Sigmoid colon (tissue), 6 donors: ENCODE measurements at regions not wholly inside any gene's neighbourhood (a gene's known extent, or its start where the extent isn't known, plus 50 kb on each side); places are given as distances from the start of the nearest gene placed in this dataset.
A peak's percentile ranks its signal among the peaks of the same experiment; 100 is the strongest.

Experiments used
- DNase-seq: peaks from one replicate; pipeline ENCODE4 v3.0.0-alpha.2; 2019
- H3K27ac ChIP-seq, 4 donors: fragments of 200-600 bp; sonication (generic); one replicate each; pipeline ENCODE4 v1.5.1; 2016 to 2019; ENCODE audit warnings: mild to moderate bottlenecking in 1 of 4
- H3K27me3 ChIP-seq, 3 donors: fragments of 200-600 bp; sonication (generic); one replicate each; pipeline ENCODE4 v1.5.1; 2019; ENCODE audit warnings: mild to moderate bottlenecking in 1 of 3
- H3K36me3 ChIP-seq, 4 donors: fragments of 200-600 bp; sonication (generic); one replicate each; pipeline ENCODE4 v1.5.1; 2016 to 2019
- H3K4me1 ChIP-seq, 4 donors: fragments of 200-600 bp; sonication (generic); one replicate each; pipeline ENCODE4 v1.5.1; 2017 to 2019
- H3K4me3 ChIP-seq, 4 donors: fragments of 200-600 bp; sonication (generic); one replicate each; pipeline ENCODE4 v1.5.1; 2017 to 2019; ENCODE audit warnings: mild to moderate bottlenecking in 2 of 4, moderate library complexity in 1 of 4
- H3K9me3 ChIP-seq, 4 donors: fragments of 200-600 bp in 3 of 4; sonication (generic) in 3 of 4; one replicate each; pipeline versions ENCODE4 v1.5.1 to v1.6.1; 2013 to 2019
- EP300 ChIP-seq, 4 donors: sonication (generic); formaldehyde crosslinking; IDR thresholded peaks; one replicate each; pipeline ENCODE4 v1.6.1; 2017; ENCODE audit warnings: antibody characterized with exemption in 4 of 4
- POLR2A ChIP-seq, 2 donors: fragments of 450-650 bp; IDR thresholded peaks; one replicate each; pipeline ENCODE4 v1.6.1; 2016; ENCODE audit warnings: antibody characterized with exemption in 2 of 2, mild to moderate bottlenecking in 2 of 2, moderate library complexity in 2 of 2
- POLR2AphosphoS5 ChIP-seq, 4 donors: sonication (generic); formaldehyde crosslinking; IDR thresholded peaks; one replicate each; pipeline ENCODE4 v1.6.1; 2017; ENCODE audit warnings: antibody characterized with exemption in 4 of 4
- WGBS, 2 donors: extraction: QIAGEN DNeasy Blood & Tissue Kit; methylation state at CpG; one replicate each; pipeline ENCODE4 v1.1.7; 2013; 5-methylcytosine and 5-hydroxymethylcytosine counted together
- intact Hi-C: fragments of 100-400 bp; cut with DNase I; formaldehyde crosslinking; loops from one replicate; pipeline ENCODE4 v1.15.1; 2023
- TF ChIP-seq, protein P1 (sequence below), 4 experiments: fragments of 450-650 bp in 3 of 4; fragments of 200-600 bp in 1 of 4; IDR thresholded peaks; one replicate each; pipeline ENCODE4 v1.5.1; 2016 to 2019; ENCODE audit warnings: antibody characterized with exemption in 4 of 4, mild to moderate bottlenecking in 3 of 4, moderate library complexity in 2 of 4
- donor health status: healthy with polysubstance abuse.
- donor health status: healthy.

DNA sequence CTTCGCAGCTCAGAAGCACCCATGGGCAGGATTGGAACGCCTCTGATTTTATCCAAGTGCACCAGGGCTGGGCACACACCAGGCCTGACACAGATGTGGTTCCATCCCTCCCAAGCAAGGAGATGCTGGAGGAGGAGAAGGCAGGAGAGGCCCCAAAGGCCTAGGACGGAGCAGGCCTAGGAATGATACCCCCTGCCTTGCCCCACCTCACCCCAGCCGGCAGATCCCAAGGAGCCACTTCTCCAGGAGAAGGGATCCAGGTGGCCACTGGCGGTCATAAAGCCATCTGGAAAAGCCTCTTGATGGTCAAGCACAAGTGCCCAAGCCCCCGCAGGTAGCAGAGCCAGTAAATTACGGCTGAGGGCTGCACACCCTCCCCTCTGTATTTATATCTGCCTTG lies 211.8 kb downstream of the TBC1D2B start:
- TF ChIP-seq, protein P1, sequence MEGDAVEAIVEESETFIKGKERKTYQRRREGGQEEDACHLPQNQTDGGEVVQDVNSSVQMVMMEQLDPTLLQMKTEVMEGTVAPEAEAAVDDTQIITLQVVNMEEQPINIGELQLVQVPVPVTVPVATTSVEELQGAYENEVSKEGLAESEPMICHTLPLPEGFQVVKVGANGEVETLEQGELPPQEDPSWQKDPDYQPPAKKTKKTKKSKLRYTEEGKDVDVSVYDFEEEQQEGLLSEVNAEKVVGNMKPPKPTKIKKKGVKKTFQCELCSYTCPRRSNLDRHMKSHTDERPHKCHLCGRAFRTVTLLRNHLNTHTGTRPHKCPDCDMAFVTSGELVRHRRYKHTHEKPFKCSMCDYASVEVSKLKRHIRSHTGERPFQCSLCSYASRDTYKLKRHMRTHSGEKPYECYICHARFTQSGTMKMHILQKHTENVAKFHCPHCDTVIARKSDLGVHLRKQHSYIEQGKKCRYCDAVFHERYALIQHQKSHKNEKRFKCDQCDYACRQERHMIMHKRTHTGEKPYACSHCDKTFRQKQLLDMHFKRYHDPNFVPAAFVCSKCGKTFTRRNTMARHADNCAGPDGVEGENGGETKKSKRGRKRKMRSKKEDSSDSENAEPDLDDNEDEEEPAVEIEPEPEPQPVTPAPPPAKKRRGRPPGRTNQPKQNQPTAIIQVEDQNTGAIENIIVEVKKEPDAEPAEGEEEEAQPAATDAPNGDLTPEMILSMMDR (IDR thresholded peaks at IDR 0.05) = no peak
- no peak for TF ChIP-seq POLR2A (IDR thresholded peaks at IDR 0.05)
- no peak for TF ChIP-seq EP300 (IDR thresholded peaks at IDR 0.05)
- no peak for TF ChIP-seq POLR2AphosphoS5 (IDR thresholded peaks at IDR 0.05)
- 90 to 91% methylated on average over 7 of the region's 7 CpGs for WGBS, 2 donors
- no peaks in the 10 kb centered on the region for H3K27me3 ChIP-seq

DNA sequence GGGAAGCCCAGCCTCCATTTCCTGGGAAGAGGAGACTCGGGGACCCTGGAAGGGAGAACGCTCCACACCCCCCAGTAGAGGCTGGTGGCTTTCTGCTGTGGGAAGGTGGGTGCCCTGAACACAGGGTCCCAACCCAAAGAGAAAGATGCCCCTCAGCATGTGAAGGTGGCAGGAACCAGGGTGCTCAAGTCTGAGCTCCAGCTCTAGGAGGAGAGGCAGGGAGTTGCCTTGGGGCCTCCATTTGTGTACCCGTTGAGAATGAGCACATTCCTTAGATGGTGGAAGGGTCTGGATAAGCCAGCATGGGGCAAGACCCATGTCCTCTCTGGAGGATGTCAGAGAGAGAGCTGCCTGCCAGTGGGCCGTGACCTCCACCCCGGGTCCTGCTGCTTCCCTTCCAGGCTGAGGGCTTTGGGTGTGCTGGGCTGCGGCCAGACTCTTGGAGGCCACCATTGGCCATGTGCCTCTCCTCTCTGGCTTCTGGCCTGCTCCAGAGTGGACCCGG lies 212.4 kb downstream of the TBC1D2B start:
- Histone ChIP-seq H3K4me1 (no peaks in the 10 kb centered on the region), H3K4me3 (no peak overlapping the region), H3K36me3 (no peaks in the 10 kb centered on the region), H3K27ac (no peak overlapping the region), H3K9me3 (no peaks in the 10 kb centered on the region), H3K27me3 (no peaks in the 10 kb centered on the region)
- WGBS, 2 donors = 87% methylated on average over 7 of the region's 7 CpGs
- TF ChIP-seq POLR2A (IDR thresholded peaks at IDR 0.05) = no peak
- TF ChIP-seq, protein P1 (IDR thresholded peaks at IDR 0.05) = no peak
- intact Hi-C loops = no loop called here
- peak; percentile 22 for DNase-seq

More for the DNA sequence above, 211.8 kb downstream of the TBC1D2B start:
- peak; percentile 34 for DNase-seq
- no peaks in the 10 kb centered on the region for H3K4me1 ChIP-seq
- H3K4me3 ChIP-seq = no peak overlapping the region
- H3K9me3 ChIP-seq = no peaks in the 10 kb centered on the region
- intact Hi-C loops = no loop called here
- H3K36me3 ChIP-seq = no peaks in the 10 kb centered on the region
- no peak overlapping the region for H3K27ac ChIP-seq

- TF ChIP-seq EP300 (IDR thresholded peaks at IDR 0.05) = no peak
- TF ChIP-seq POLR2AphosphoS5 (IDR thresholded peaks at IDR 0.05) = no peak
- TF ChIP-seq, protein P1 (IDR thresholded peaks at IDR 0.05) = no peak
- no peak for TF ChIP-seq POLR2A (IDR thresholded peaks at IDR 0.05)
- peak; percentile 59 for DNase-seq
- 85% methylated on average over 21 of the region's 21 CpGs for WGBS, 2 donors
Measured at GRCh38 chr15:77864211-77865105, 213.1 kb downstream of the TBC1D2B start.

GRCh38 chr15:77863491-77864105 lies 213.9 kb downstream of the TBC1D2B start:
- Histone ChIP-seq H3K27me3 (no peaks in the 10 kb centered on the region), H3K4me3 (no peak overlapping the region), H3K9me3 (no peaks in the 10 kb centered on the region), H3K4me1 (no peaks in the 10 kb centered on the region), H3K36me3 (no peaks in the 10 kb centered on the region), H3K27ac (no peak overlapping the region)
- WGBS, 2 donors = 85% methylated on average over 12 of the region's 12 CpGs
- intact Hi-C loops = no loop called here
- DNase-seq = no peak
- TF ChIP-seq POLR2AphosphoS5 (IDR thresholded peaks at IDR 0.05) (no peak), EP300 (IDR thresholded peaks at IDR 0.05) (no peak), POLR2A (IDR thresholded peaks at IDR 0.05) (no peak)
- TF ChIP-seq, protein P1 (IDR thresholded peaks at IDR 0.05) = no peak

More at GRCh38 chr15:77864211-77865105, 213.1 kb downstream of the TBC1D2B start:
- no peak overlapping the region for H3K27ac ChIP-seq
- no peak overlapping the region for H3K4me3 ChIP-seq
- H3K4me1 ChIP-seq = no peaks in the 10 kb centered on the region
- no peaks in the 10 kb centered on the region for H3K9me3 ChIP-seq
- no peaks in the 10 kb centered on the region for H3K36me3 ChIP-seq
- intact Hi-C loops = no loop called here
- no peaks in the 10 kb centered on the region for H3K27me3 ChIP-seq
